ENCODE measurements at regions not wholly inside any gene's neighbourhood (a gene's known extent, or its start where the extent isn't known, plus 50 kb on each side); places are given as distances from the start of the nearest gene placed in this dataset.

DNA sequence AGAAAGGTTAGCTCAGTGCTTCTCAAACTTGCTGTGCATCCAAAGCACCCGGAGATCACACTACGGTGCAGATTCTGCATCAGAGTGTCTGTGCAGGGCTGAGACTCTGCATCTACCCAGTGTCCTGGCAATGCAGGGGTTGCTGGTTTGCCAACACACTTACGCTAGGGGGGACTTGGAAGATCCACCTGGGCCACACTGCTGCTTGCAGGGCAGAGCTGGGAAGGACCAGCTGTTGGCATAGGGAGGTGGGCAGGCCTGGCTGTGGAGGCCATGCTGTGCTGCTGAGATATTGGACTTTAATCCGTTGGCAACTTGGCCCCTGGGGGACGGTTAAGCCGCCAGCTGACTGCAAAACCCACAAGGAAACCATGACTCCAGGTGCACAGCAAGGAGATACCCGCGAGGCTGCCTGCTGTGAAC is 397.6 kb upstream of the HS6ST1 start:
- POLR2A ChIA-PET = no interaction called here
- CTCF ChIA-PET = interaction anchor here (0.9 to 1.4 kb wide), 2 partner anchors 10 to 20 kb away, joined by 3 to 5 read pairs; no protein-coding TSS in a partner anchor
- no peaks in the 10 kb centered on the region; the same call in 1 of the 2 replicates for H3K27me3 Mint-ChIP-seq (ENCODE audit: low read depth)
- H3K4me1 Mint-ChIP-seq = 0 out of 2 replicates have a peak, but pooled peaks cover 2% of the 10 kb centered on the region
- H3K27ac Mint-ChIP-seq = no peak overlapping the region
- TF ChIP-seq, protein P1, sequence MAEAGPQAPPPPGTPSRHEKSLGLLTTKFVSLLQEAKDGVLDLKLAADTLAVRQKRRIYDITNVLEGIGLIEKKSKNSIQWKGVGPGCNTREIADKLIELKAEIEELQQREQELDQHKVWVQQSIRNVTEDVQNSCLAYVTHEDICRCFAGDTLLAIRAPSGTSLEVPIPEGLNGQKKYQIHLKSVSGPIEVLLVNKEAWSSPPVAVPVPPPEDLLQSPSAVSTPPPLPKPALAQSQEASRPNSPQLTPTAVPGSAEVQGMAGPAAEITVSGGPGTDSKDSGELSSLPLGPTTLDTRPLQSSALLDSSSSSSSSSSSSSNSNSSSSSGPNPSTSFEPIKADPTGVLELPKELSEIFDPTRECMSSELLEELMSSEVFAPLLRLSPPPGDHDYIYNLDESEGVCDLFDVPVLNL (CRISPR knock-in tag; IDR thresholded peaks at IDR 0.05; ENCODE audit: borderline replicate concordance, low read depth) = no peak
- TF ChIP-seq TEAD1 (CRISPR knock-in tag; IDR thresholded peaks at IDR 0.05) (no peak), NR1H2 (CRISPR knock-in tag; IDR thresholded peaks at IDR 0.05) (no peak), ATF1 (CRISPR knock-in tag; IDR thresholded peaks at IDR 0.05) (no peak), TP53 (CRISPR knock-in tag; IDR thresholded peaks at IDR 0.05) (no peak)
- TF ChIP-seq, protein P2, sequence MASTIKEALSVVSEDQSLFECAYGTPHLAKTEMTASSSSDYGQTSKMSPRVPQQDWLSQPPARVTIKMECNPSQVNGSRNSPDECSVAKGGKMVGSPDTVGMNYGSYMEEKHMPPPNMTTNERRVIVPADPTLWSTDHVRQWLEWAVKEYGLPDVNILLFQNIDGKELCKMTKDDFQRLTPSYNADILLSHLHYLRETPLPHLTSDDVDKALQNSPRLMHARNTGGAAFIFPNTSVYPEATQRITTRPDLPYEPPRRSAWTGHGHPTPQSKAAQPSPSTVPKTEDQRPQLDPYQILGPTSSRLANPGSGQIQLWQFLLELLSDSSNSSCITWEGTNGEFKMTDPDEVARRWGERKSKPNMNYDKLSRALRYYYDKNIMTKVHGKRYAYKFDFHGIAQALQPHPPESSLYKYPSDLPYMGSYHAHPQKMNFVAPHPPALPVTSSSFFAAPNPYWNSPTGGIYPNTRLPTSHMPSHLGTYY (CRISPR knock-in tag; IDR thresholded peaks at IDR 0.05) = no peak
- TF ChIP-seq, protein P3, sequence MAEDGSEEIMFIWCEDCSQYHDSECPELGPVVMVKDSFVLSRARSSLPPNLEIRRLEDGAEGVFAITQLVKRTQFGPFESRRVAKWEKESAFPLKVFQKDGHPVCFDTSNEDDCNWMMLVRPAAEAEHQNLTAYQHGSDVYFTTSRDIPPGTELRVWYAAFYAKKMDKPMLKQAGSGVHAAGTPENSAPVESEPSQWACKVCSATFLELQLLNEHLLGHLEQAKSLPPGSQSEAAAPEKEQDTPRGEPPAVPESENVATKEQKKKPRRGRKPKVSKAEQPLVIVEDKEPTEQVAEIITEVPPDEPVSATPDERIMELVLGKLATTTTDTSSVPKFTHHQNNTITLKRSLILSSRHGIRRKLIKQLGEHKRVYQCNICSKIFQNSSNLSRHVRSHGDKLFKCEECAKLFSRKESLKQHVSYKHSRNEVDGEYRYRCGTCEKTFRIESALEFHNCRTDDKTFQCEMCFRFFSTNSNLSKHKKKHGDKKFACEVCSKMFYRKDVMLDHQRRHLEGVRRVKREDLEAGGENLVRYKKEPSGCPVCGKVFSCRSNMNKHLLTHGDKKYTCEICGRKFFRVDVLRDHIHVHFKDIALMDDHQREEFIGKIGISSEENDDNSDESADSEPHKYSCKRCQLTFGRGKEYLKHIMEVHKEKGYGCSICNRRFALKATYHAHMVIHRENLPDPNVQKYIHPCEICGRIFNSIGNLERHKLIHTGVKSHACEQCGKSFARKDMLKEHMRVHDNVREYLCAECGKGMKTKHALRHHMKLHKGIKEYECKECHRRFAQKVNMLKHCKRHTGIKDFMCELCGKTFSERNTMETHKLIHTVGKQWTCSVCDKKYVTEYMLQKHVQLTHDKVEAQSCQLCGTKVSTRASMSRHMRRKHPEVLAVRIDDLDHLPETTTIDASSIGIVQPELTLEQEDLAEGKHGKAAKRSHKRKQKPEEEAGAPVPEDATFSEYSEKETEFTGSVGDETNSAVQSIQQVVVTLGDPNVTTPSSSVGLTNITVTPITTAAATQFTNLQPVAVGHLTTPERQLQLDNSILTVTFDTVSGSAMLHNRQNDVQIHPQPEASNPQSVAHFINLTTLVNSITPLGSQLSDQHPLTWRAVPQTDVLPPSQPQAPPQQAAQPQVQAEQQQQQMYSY (CRISPR knock-in tag; IDR thresholded peaks at IDR 0.05) = no peak
- TF ChIP-seq, protein P4, sequence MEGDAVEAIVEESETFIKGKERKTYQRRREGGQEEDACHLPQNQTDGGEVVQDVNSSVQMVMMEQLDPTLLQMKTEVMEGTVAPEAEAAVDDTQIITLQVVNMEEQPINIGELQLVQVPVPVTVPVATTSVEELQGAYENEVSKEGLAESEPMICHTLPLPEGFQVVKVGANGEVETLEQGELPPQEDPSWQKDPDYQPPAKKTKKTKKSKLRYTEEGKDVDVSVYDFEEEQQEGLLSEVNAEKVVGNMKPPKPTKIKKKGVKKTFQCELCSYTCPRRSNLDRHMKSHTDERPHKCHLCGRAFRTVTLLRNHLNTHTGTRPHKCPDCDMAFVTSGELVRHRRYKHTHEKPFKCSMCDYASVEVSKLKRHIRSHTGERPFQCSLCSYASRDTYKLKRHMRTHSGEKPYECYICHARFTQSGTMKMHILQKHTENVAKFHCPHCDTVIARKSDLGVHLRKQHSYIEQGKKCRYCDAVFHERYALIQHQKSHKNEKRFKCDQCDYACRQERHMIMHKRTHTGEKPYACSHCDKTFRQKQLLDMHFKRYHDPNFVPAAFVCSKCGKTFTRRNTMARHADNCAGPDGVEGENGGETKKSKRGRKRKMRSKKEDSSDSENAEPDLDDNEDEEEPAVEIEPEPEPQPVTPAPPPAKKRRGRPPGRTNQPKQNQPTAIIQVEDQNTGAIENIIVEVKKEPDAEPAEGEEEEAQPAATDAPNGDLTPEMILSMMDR (IDR thresholded peaks at IDR 0.05) = no peak
- peaks cover 11% of the 10 kb centered on the region for H3K9me3 Mint-ChIP-seq
- DNase-seq (ENCODE audit: low spot score) (no peak), ATAC-seq (no peak)
- H3K36me3 Mint-ChIP-seq = no peaks in the 10 kb centered on the region
- H3K4me3 Mint-ChIP-seq = no peak overlapping the region

DNA sequence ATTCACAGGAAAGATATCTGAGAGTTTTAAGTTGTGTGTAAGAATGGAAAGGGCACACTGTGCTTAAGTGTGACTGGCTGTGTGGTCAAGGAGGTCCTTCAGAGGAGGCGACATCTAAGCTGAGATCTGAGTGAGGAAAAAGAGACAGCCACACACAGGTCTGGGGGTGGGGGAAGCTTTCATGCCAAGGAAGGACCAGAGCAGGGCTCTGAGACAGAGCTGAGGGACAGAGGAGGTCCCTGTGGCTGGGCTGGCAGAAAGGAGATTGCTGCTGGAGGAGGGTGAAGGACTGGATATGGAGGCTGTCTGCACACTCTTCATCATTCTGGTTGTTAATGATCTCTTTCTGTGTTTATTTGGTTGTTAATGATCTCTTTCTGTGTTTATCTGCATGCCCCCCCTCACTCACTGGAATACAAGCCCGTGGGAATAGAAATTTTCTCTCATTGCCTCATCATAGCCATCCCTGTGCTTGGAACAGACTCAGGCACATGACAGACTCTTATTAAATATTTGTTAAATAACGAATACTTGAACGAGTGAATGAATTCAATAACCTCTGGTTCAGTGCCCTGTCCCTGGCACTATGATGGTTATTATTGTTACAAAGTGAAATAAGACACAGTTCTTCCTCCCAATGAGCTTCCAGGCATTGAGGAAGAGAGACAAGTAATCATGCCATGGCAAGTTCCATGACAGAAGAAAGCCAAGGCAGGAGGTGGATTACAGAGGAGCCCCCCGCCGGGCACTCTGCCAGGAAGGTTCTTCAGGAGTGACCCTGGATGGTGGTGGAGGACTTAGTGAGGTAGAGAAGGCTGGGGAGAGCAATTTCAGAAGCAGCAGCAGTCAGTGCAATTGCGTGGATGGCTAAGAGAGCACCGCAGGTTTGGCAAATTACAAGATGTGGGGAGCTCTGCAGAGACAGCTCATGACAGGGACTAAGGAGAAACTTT is 399.4 kb upstream of the HS6ST1 start:
- no peak overlapping the region for H3K4me3 Mint-ChIP-seq
- CTCF ChIA-PET = no interaction called here
- no peaks in the 10 kb centered on the region for H3K36me3 Mint-ChIP-seq
- no peak overlapping the region for H3K27ac Mint-ChIP-seq
- H3K4me1 Mint-ChIP-seq = peaks cover 6% of the 10 kb centered on the region
- no peak for TF ChIP-seq SMAD4 (CRISPR knock-in tag; IDR thresholded peaks at IDR 0.05)
- TF ChIP-seq, protein P5, sequence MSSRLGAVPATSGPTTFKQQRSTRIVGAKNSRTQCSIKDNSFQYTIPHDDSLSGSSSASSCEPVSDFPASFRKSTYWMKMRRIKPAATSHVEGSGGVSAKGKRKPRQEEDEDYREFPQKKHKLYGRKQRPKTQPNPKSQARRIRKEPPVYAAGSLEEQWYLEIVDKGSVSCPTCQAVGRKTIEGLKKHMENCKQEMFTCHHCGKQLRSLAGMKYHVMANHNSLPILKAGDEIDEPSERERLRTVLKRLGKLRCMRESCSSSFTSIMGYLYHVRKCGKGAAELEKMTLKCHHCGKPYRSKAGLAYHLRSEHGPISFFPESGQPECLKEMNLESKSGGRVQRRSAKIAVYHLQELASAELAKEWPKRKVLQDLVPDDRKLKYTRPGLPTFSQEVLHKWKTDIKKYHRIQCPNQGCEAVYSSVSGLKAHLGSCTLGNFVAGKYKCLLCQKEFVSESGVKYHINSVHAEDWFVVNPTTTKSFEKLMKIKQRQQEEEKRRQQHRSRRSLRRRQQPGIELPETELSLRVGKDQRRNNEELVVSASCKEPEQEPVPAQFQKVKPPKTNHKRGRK (CRISPR knock-in tag; IDR thresholded peaks at IDR 0.05; ENCODE audit: borderline replicate concordance) = no peak
- TF ChIP-seq NR1H2 (CRISPR knock-in tag; IDR thresholded peaks at IDR 0.05) = no peak
- DNase-seq (ENCODE audit: low spot score) = no peak
- ATAC-seq = no peak
- peaks cover 8% of the 10 kb centered on the region for H3K9me3 Mint-ChIP-seq
- no peaks in the 10 kb centered on the region; the same call in 1 of the 2 replicates for H3K27me3 Mint-ChIP-seq (ENCODE audit: low read depth)
- POLR2A ChIA-PET = no interaction called here
